ENCODE measurements at regions not wholly inside any gene's neighbourhood (a gene's known extent, or its start where the extent isn't known, plus 50 kb on each side); places are given as distances from the start of the nearest gene placed in this dataset.

- CTCF ChIA-PET: no interaction called here
- DNase-seq (ENCODE audit: low read depth, low spot score): no peak
- POLR2A ChIA-PET: no interaction called here
- Histone ChIP-seq H3K27me3 (ENCODE audit: control insufficient read depth in 2 of 2, insufficient read depth in 2 of 2, low read length in 2 of 2) (no peaks in the 10 kb centered on the region), H3K9me1 (replicated peaks; ENCODE audit: control insufficient read depth, extremely low read depth, insufficient read depth, low read length) (no peaks in the 10 kb centered on the region), H3K27ac (ENCODE audit: insufficient read depth, low read depth, low read length) (no peak overlapping the region), H3K4me2 (ENCODE audit: insufficient read depth, low read length) (no peak overlapping the region), H3K9me3 (replicated peaks; ENCODE audit: control insufficient read depth, insufficient read depth, low read length) (no peaks in the 10 kb centered on the region), H3K79me2 (ENCODE audit: control insufficient read depth, insufficient read depth, low read length) (no peaks in the 10 kb centered on the region), H3K4me3 (replicated peaks in 1 of 3; ENCODE audit: insufficient read depth in 1 of 3, low read depth in 1 of 3, low read length in 3 of 3) (no peak overlapping the region), H4K20me1 (replicated peaks; ENCODE audit: control insufficient read depth, extremely low read depth, insufficient read depth, low read length) (no peaks in the 10 kb centered on the region), H3K36me3 (ENCODE audit: control insufficient read depth in 2 of 2, extremely low read depth in 1 of 2, insufficient read depth in 2 of 2, low read length in 2 of 2) (no peaks in the 10 kb centered on the region), H3K4me1 (ENCODE audit: control insufficient read depth, extremely low read depth, insufficient read depth, low read length) (no peaks in the 10 kb centered on the region), H2AFZ (ENCODE audit: low read depth, low read length) (no peak overlapping the region), H3K9ac (replicated peaks; ENCODE audit: extremely low read depth, insufficient read depth, low read length) (no peak overlapping the region)
- TF ChIP-seq POLR2AphosphoS5 (IDR thresholded peaks at IDR 0.05; ENCODE audit: insufficient read depth, low read depth, low read length) (no peak), CTCF (IDR thresholded peaks at IDR 0.05; ENCODE audit: extremely low read depth in 1 of 2, insufficient read depth in 1 of 2, low read depth in 1 of 2, low read length in 2 of 2) (no peak), JUN (IDR thresholded peaks at IDR 0.05; ENCODE audit: borderline replicate concordance, insufficient read depth, insufficient read length, low read depth) (no peak), FOS (IDR thresholded peaks at IDR 0.05; ENCODE audit: borderline replicate concordance, insufficient read depth, low read length) (no peak), POLR2A (IDR thresholded peaks at IDR 0.05; ENCODE audit: low read depth, low read length) (no peak), EZH2 (IDR thresholded peaks at IDR 0.05; ENCODE audit: borderline replicate concordance, low read depth, low read length, severe bottlenecking) (no peak), GATA2 (IDR thresholded peaks at IDR 0.05; ENCODE audit: insufficient read depth, insufficient read length, low read depth, low read length) (no peak), MYC (IDR thresholded peaks at IDR 0.05; ENCODE audit: low read depth, low read length) (no peak), MAX (IDR thresholded peaks at IDR 0.05; ENCODE audit: insufficient read depth, insufficient read length) (no peak)
- no TSS peak for BruUV-seq (replicated peaks)
- intact Hi-C loops (cut with micrococcal nuclease) (no loop called here), dilution Hi-C loops (cut with MboI; ENCODE audit: extremely low pct_ligation_motif_present, low sequenced_read_pairs) (no loop called here)
- no peak for FAIRE-seq
These were observed 465.6 kb downstream of the HDGFL1 start for GRCh38 chr6:23034926-23035325.
